HG03175 (cell line): ENCODE measurements at regions not wholly inside any gene's neighbourhood (a gene's known extent, or its start where the extent isn't known, plus 50 kb on each side); places are given as distances from the start of the nearest gene placed in this dataset.

Source experiments
- ATAC-seq: cut with Tn5 transposase; IDR thresholded peaks from one replicate; pipeline ENCODE4 v1.9.1; 2021; ENCODE audit warnings: mild to moderate bottlenecking, moderate library complexity; ENCODE audit not compliant: unreplicated experiment

DNA sequence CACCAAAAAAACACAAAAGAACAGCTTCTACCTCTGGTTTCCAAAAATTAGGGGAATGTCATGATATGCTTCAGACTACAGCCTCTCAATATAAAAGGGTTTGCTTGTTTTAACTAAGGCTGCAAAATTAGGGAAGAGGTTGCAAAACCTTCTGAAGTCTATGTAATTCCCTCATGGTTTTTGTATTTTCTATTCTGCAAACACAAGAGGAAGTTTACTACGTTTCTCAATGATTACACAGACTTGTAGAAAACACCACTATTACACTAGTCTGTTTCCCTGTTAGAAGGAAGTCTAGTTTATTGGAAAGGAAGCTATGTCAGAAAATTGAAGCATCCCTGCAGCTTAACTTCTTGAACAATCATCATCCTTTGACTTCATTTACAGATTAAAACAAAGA, 229.7 kb upstream of the FMN2 start:
- ATAC-seq = no peak

GRCh38 chr1:239868058-239868832, 223.4 kb upstream of the FMN2 start:
- no peak for ATAC-seq

- ATAC-seq = no peak
These were observed 221.5 kb upstream of the FMN2 start for GRCh38 chr1:239870194-239870593.

DNA sequence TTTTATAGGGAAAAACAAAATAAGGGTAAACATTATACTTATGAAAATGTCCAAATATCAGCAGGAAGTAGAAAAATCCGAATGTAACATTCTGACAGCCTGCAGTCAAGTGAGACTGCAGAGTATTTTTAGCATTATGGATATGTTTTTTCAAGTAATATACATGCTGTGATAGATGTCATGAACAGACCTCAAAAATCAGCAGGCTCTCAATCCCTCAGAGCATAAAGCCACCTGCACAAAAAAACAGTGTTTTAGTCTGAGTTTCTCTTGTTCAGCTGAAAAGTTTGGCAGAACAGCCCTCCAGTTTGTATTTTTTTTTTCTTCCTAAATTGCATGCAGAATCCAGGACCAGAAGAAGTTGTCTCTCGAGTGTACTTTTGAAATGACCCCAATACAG, 219.1 kb upstream of the FMN2 start:
- ATAC-seq = no peak

DNA sequence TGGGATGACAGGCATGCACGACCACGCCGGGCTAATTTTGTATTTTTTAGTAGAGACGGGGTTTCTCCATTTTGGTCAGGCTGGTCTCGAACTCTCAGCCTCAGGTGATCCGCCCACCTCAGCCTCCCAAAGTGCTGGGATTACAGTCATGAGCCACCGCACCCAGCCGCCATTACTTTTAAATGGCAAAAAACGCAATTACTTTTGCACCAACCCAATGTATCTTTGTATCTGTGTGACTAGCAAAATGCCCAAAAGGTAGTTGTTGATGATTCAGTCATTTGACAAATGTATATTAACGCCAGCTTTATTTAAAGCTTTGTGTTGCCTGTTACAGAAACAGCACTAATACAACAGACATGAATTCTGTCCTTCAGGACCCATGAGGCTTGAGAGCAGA, 216.9 kb upstream of the FMN2 start:
- no peak for ATAC-seq

DNA sequence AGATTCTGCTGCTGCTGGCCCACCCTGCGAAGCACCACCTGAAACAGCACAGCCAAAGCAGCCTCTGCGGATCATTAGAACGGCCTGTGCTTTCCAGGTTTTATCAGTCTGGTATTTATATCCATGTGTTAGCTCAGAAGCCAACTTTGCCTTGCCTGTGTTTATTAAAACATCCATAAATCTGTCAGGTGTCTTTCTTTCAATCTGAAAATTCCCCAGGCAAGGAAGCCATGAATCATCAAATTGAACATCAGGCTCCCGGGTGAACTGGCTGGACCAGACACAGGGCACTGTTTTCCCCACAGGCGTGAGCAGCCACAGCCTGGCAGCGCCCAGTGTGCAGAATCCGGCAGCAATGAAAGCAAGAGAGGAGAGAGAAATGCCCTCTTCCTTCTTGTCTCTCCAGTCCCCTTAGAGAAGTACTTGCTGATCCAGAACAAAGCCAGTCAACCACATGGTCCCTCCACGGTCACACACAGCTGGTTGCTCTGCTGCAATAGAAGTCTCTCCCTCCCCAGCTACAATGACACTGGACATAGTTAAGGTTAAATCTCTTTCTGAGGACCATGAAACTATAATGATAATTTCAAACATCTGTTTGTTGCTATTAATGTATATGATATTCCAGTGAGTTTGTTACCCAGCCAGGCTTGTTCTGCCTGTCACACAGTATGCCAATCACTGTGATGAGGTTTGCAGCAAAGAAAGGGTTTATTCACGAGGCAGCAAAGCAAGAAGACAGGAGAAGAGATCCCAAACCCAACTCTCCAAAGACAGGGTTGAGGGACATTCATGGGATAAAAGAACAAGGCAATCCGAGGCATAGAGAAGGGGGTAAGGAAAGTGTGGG, 212.1 kb upstream of the FMN2 start:
- no peak for ATAC-seq

- ATAC-seq = no peak
These were observed 208.7 kb upstream of the FMN2 start for GRCh38 chr1:239882967-239883366.

DNA sequence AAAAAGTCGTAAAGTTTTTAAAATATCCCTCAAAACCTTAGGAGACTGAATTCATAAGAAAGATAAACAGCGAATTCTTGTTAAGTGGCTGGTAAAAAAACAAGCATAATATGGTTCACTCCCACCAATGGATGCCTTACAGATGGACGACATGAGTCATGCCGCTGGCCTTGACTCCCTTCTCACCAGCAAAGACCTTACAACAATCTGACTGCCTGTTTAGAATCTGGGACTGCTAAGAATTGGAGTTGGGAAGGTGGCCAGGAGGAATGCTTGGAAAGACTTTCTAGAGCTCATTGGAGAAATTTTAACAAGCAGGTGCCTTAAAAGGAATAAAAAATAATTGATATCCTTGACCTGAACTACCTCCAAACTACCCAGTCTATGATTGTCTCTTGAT, 206.9 kb upstream of the FMN2 start:
- no peak for ATAC-seq

- no peak for ATAC-seq
These were observed 205.4 kb upstream of the FMN2 start for GRCh38 chr1:239886266-239886665.

- ATAC-seq = no peak
These were observed 203.0 kb upstream of the FMN2 start for GRCh38 chr1:239888639-239889038.

GRCh38 chr1:239891621-239892358, 199.9 kb upstream of the FMN2 start:
- ATAC-seq = no peak

GRCh38 chr1:239892602-239893001, 199.1 kb upstream of the FMN2 start:
- no peak for ATAC-seq

DNA sequence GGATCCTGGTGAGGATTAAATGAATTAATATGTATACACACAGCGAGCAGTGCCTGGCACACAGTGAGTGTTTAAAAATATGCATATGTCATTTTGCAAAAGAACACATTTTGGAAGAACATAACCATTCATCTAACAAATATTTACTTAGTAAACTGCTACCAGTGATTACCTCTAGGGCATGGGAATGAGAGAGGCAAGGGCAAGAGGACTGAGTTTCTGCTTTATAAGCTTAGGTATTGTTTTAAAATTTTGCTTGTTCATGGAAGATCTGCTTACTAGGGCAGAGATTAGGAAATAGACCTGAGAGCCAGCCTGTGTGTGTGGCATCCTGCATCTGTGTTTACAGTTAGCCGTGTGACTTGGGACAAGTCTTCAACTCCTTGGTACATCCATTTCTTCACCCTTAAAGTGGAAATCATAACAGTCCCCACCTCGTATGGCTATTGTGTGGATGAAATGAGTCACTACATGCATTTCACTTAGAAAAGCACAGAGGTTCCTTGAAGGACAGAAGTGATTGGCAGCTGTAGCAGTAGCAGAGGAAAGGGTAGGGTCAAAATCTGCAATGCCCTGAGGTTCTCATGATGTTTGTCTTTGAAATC, 198.5 kb upstream of the FMN2 start:
- no peak for ATAC-seq

GRCh38 chr1:239896569-239896968, 195.1 kb upstream of the FMN2 start:
- no peak for ATAC-seq

GRCh38 chr1:239896980-239897379, 194.7 kb upstream of the FMN2 start:
- ATAC-seq = no peak

DNA sequence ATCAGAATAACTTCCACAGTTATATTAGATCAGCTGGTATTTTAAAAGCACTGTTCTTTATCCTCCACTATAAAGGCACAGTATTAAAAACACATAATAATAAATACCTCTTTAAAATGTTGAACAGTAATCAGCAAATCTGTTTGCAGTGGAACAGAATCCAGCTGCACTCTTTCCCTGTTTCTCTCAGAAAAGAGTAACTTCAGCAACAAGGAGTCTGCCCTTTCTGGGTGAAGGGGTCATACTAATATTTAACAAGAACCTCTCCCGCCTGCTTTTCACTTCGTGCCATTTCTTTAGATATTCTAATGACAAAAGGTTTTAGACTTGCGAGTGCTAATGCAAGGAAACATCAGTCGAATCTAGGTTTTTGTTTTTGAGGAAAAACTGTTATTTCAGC, 194.2 kb upstream of the FMN2 start:
- no peak for ATAC-seq

GRCh38 chr1:239898062-239898730, 193.5 kb upstream of the FMN2 start:
- ATAC-seq = peak; percentile 93

- no peak for ATAC-seq
These were observed 191.9 kb upstream of the FMN2 start for GRCh38 chr1:239899747-239900146.

DNA sequence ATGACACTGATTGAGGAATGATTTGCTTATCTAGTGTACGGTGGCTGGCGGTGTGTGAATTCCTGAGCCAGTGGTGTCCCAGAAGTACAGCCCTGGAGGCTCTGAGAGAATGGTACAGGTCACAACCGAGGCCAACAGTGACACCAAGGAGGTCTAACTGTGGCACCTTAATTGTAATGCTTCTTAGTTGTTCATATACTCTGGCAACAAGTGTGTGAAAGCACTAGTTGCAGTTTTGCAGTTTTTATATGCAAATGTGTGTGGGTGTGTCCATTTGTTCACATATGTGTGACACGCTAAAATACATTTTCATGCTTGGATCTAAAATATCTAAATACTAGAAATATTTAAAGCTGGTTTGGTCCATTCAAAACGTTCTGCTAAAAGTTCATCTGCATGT, 185.3 kb upstream of the FMN2 start:
- no peak for ATAC-seq

GRCh38 chr1:239909898-239910297, 181.8 kb upstream of the FMN2 start:
- ATAC-seq = no peak

DNA sequence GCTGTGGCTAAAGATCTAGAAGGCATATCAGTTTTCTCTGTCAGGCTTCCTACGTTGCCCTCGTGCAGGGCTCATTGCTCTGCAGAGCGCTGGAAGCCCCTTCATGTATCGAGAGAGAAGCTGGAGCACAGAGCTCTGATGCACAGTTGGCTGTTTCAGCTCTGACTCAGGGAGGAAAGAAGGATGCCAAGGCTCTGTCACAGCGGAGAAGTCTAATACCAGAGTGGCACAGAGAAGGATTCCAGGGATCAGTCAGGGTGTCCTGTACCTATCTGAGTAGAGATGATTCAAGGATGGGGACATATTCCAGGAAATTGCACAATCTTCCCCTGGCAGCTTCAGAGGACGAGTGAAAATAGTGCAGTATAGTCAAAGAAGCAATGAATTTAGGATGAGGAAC, 179.2 kb upstream of the FMN2 start:
- no peak for ATAC-seq
